Naive thymus-derived CD4-positive, alpha-beta T cell (primary cell): ENCODE measurements at regions not wholly inside any gene's neighbourhood (a gene's known extent, or its start where the extent isn't known, plus 50 kb on each side); places are given as distances from the start of the nearest gene placed in this dataset.
"Not testable (repeated sequence)": the region's sequence is repeated elsewhere in the genome, so short reads cannot be mapped to it uniquely, and the experiment has no call there.

ENCODE experiments used
- ATAC-seq: fragments of 150-1000 bp; cut with Tn5 transposase; 2 replicates; pipeline ENCODE4 v1.10.0; 2021; ENCODE audit warnings: mild to moderate bottlenecking, moderate library complexity
- CTCF ChIA-PET: fragments of 350-600 bp; sonication (Branson Sonifier 250); formaldehyde crosslinking; loops from one replicate; lab custom pipeline; 2021; ENCODE audit warnings: antibody characterized with exemption; lab: Charles Lee
- POLR2A ChIA-PET: fragments of 350-600 bp; sonication (Branson Sonifier 250); formaldehyde crosslinking; loops from one replicate; lab custom pipeline; 2021; ENCODE audit warnings: antibody characterized with exemption, inconsistent platforms; lab: Charles Lee
- DNase-seq, 9 donors: peaks; one replicate each; pipeline versions ENCODE4 v3.0.0 to v3.0.0-alpha.2; 2020 to 2022; ENCODE audit warnings: mixed read lengths in 1 of 9
- H3K27ac ChIP-seq: one replicate; pipeline ENCODE4 v1.7.0; 2013; ENCODE audit warnings: mild to moderate bottlenecking, low read depth, low read length, moderate library complexity
- H3K27me3 ChIP-seq, 2 donors: one replicate each; pipeline ENCODE4 v1.7.0; 2013; ENCODE audit warnings: low read length in 2 of 2, mild to moderate bottlenecking in 2 of 2, moderate library complexity in 2 of 2; ENCODE audit not compliant: control insufficient read depth in 2 of 2, insufficient read depth in 2 of 2
- H3K36me3 ChIP-seq, 3 experiments: 1 replicate in 2 of 3; 2 replicates in 1 of 3; pipeline ENCODE4 v1.7.0; 2013; ENCODE audit warnings: low read length in 3 of 3, mild to moderate bottlenecking in 3 of 3, moderate library complexity in 1 of 3; ENCODE audit not compliant: insufficient read depth in 3 of 3, control insufficient read depth in 2 of 3
- H3K4me1 ChIP-seq, 2 donors: one replicate each; pipeline ENCODE4 v1.7.0; 2013; ENCODE audit warnings: low read length in 2 of 2, mild to moderate bottlenecking in 2 of 2, moderate library complexity in 1 of 2; ENCODE audit not compliant: control insufficient read depth in 2 of 2, insufficient read depth in 2 of 2
- H3K4me3 ChIP-seq: 2 replicates; pipeline ENCODE4 v1.7.0; 2013; ENCODE audit warnings: mild to moderate bottlenecking, low read length
- H3K9me3 ChIP-seq, 3 experiments: 1 replicate in 2 of 3; 2 replicates in 1 of 3; pipeline ENCODE4 v1.7.0; 2013; ENCODE audit warnings: low read length in 3 of 3; ENCODE audit not compliant: control insufficient read depth in 2 of 3
- H3K27ac Mint-ChIP-seq, 9 donors: one replicate each; pipeline ENCODE4 v1.8.0; 2020 to 2022; ENCODE audit warnings: mixed read lengths in 9 of 9, mild to moderate bottlenecking in 8 of 9, moderate library complexity in 5 of 9, inconsistent platforms in 2 of 9
- H3K27me3 Mint-ChIP-seq, 5 donors: one replicate each; pipeline ENCODE4 v1.8.0; 2021 to 2022; ENCODE audit warnings: mixed read lengths in 5 of 5, mild to moderate bottlenecking in 1 of 5
- H3K36me3 Mint-ChIP-seq, 5 donors: one replicate each; pipeline ENCODE4 v1.8.0; 2020 to 2022; ENCODE audit warnings: mixed read lengths in 5 of 5, mild to moderate bottlenecking in 3 of 5, inconsistent platforms in 1 of 5
- H3K4me1 Mint-ChIP-seq, 7 donors: one replicate each; pipeline ENCODE4 v1.8.0; 2020 to 2022; ENCODE audit warnings: mixed read lengths in 7 of 7, mild to moderate bottlenecking in 3 of 7, inconsistent platforms in 1 of 7
- H3K4me3 Mint-ChIP-seq, 10 donors: one replicate each; pipeline ENCODE4 v1.8.0; 2020 to 2022; ENCODE audit warnings: mild to moderate bottlenecking in 10 of 10, mixed read lengths in 10 of 10, moderate library complexity in 6 of 10, inconsistent platforms in 2 of 10
- H3K9me3 Mint-ChIP-seq, 11 donors: one replicate each; pipeline ENCODE4 v1.8.0; 2020 to 2022; ENCODE audit warnings: mixed read lengths in 11 of 11, mild to moderate bottlenecking in 4 of 11, inconsistent platforms in 1 of 11, moderate library complexity in 1 of 11
- intact Hi-C, 2 donors: fragments of 100-400 bp; cut with micrococcal nuclease; formaldehyde crosslinking; loops; one replicate each; pipeline ENCODE4 v1.15.1; 2023

GRCh38 chr1:80542231-80542630 lies 1258.5 kb upstream of the ADGRL2 start:
- intact Hi-C loops, result no loop called here
- no peak overlapping the region for H3K27ac Mint-ChIP-seq
- peaks cover 0 to 5% (median 0%) of the 10 kb centered on the region in 11 donors for H3K9me3 Mint-ChIP-seq
- Histone ChIP-seq H3K27ac (no peak overlapping the region), H3K27me3 (no peaks in the 10 kb centered on the region), H3K9me3 (no peaks in the 10 kb centered on the region), H3K4me1 (no peaks in the 10 kb centered on the region), H3K36me3 (no peaks in the 10 kb centered on the region), H3K4me3 (no peak overlapping the region)
- ATAC-seq (no peak), DNase-seq (no peak)
- POLR2A ChIA-PET, result no interaction called here
- no peak overlapping the region for H3K4me3 Mint-ChIP-seq
- CTCF ChIA-PET, result no interaction called here
- H3K36me3 Mint-ChIP-seq, result no peaks in the 10 kb centered on the region
- H3K27me3 Mint-ChIP-seq, result no peaks in the 10 kb centered on the region
- no peaks in the 10 kb centered on the region for H3K4me1 Mint-ChIP-seq

GRCh38 chr1:80540596-80540995 lies 1260.1 kb upstream of the ADGRL2 start:
- DNase-seq (no peak), ATAC-seq (no peak)
- H3K36me3 Mint-ChIP-seq, result no peaks in the 10 kb centered on the region
- ChIA-PET CTCF (no interaction called here), POLR2A (no interaction called here)
- no peak overlapping the region for H3K27ac Mint-ChIP-seq
- H3K27me3 ChIP-seq, result no peaks in the 10 kb centered on the region
- no peaks in the 10 kb centered on the region for H3K36me3 ChIP-seq
- no peak overlapping the region for H3K4me3 ChIP-seq
- H3K4me1 Mint-ChIP-seq, result no peaks in the 10 kb centered on the region
- no peaks in the 10 kb centered on the region for H3K9me3 ChIP-seq
- H3K4me3 Mint-ChIP-seq, result no peak overlapping the region
- no peak overlapping the region for H3K27ac ChIP-seq
- no peaks in the 10 kb centered on the region for H3K4me1 ChIP-seq
- no peaks in the 10 kb centered on the region for H3K27me3 Mint-ChIP-seq
- H3K9me3 Mint-ChIP-seq, result peaks cover 0 to 8% (median 0%) of the 10 kb centered on the region in 11 donors
- intact Hi-C loops, result no loop called here

GRCh38 chr1:80540149-80540548 lies 1260.6 kb upstream of the ADGRL2 start:
- no peaks in the 10 kb centered on the region for H3K4me1 Mint-ChIP-seq
- POLR2A ChIA-PET, result no interaction called here
- intact Hi-C loops, result no loop called here

GRCh38 chr1:80539298-80539697 lies 1261.4 kb upstream of the ADGRL2 start:
- H3K4me3 ChIP-seq, CTCF ChIA-PET, DNase-seq, intact Hi-C loops, ATAC-seq, POLR2A ChIA-PET, H3K9me3 ChIP-seq, H3K36me3 Mint-ChIP-seq, H3K27me3 ChIP-seq, H3K36me3 ChIP-seq, H3K4me1 ChIP-seq, H3K27ac ChIP-seq, H3K4me3 Mint-ChIP-seq, H3K27me3 Mint-ChIP-seq, H3K4me1 Mint-ChIP-seq, H3K27ac Mint-ChIP-seq: not testable (repeated sequence)
- peaks cover 0 to 13% (median 0%) of the 10 kb centered on the region in 11 donors for H3K9me3 Mint-ChIP-seq

More at GRCh38 chr1:80540149-80540548, 1260.6 kb upstream of the ADGRL2 start:
- H3K9me3 ChIP-seq, result no peaks in the 10 kb centered on the region
- no peak overlapping the region for H3K4me3 Mint-ChIP-seq
- DNase-seq (no peak), ATAC-seq (no peak)
- H3K27me3 Mint-ChIP-seq, result no peaks in the 10 kb centered on the region
- H3K36me3 Mint-ChIP-seq, result no peaks in the 10 kb centered on the region
- CTCF ChIA-PET, result no interaction called here
- H3K27ac ChIP-seq, result no peak overlapping the region
- H3K27me3 ChIP-seq, result no peaks in the 10 kb centered on the region
- H3K27ac Mint-ChIP-seq, result no peak overlapping the region
- H3K9me3 Mint-ChIP-seq, result peaks cover 0 to 12% (median 0%) of the 10 kb centered on the region in 11 donors
- H3K4me3 ChIP-seq, result no peak overlapping the region
- H3K36me3 ChIP-seq, result no peaks in the 10 kb centered on the region
- H3K4me1 ChIP-seq, result no peaks in the 10 kb centered on the region

- POLR2A ChIA-PET, result no interaction called here
These were observed 1264.3 kb upstream of the ADGRL2 start for GRCh38 chr1:80536461-80536860.

GRCh38 chr1:80535466-80535865 lies 1265.3 kb upstream of the ADGRL2 start:
- POLR2A ChIA-PET, result no interaction called here
- Histone ChIP-seq H3K27me3 (no peaks in the 10 kb centered on the region), H3K27ac (no peak overlapping the region), H3K4me3 (no peak overlapping the region), H3K4me1 (no peaks in the 10 kb centered on the region), H3K9me3 (no peaks in the 10 kb centered on the region), H3K36me3 (no peaks in the 10 kb centered on the region)
- H3K4me1 Mint-ChIP-seq, result peaks cover 0 to 5% (median 4%) of the 10 kb centered on the region in 7 donors
- CTCF ChIA-PET, result no interaction called here
- intact Hi-C loops, result no loop called here
- DNase-seq (no peak), ATAC-seq (no peak)
- no peaks in the 10 kb centered on the region for H3K27me3 Mint-ChIP-seq
- H3K27ac Mint-ChIP-seq, result no peak overlapping the region
- H3K4me3 Mint-ChIP-seq, result no peak overlapping the region
- no peaks in the 10 kb centered on the region for H3K36me3 Mint-ChIP-seq
- H3K9me3 Mint-ChIP-seq, result peaks cover 0 to 8% (median 0%) of the 10 kb centered on the region in 11 donors

More at GRCh38 chr1:80536461-80536860, 1264.3 kb upstream of the ADGRL2 start:
- no peaks in the 10 kb centered on the region for H3K36me3 ChIP-seq
- H3K4me1 ChIP-seq, result no peaks in the 10 kb centered on the region
- CTCF ChIA-PET, result no interaction called here
- Mint-ChIP-seq H3K4me3 (no peak overlapping the region), H3K27me3 (no peaks in the 10 kb centered on the region), H3K27ac (no peak overlapping the region), H3K4me1 (peaks cover 0 to under 1% (median 0%) of the 10 kb centered on the region in 7 donors), H3K36me3 (no peaks in the 10 kb centered on the region), H3K9me3 (peaks cover 0 to 12% (median 0%) of the 10 kb centered on the region in 11 donors)
- ATAC-seq, result no peak
- H3K4me3 ChIP-seq, result no peak overlapping the region
- H3K27me3 ChIP-seq, result no peaks in the 10 kb centered on the region
- H3K27ac ChIP-seq, result no peak overlapping the region
- DNase-seq, result no peak
- intact Hi-C loops, result no loop called here
- H3K9me3 ChIP-seq, result no peaks in the 10 kb centered on the region

- Mint-ChIP-seq H3K27ac (no peak overlapping the region), H3K9me3 (peaks cover 0 to 8% (median 0%) of the 10 kb centered on the region in 11 donors), H3K4me3 (no peak overlapping the region), H3K27me3 (no peaks in the 10 kb centered on the region), H3K36me3 (no peaks in the 10 kb centered on the region), H3K4me1 (peaks cover 0 to 5% (median 4%) of the 10 kb centered on the region in 7 donors)
- CTCF ChIA-PET, result no interaction called here
- no peak overlapping the region for H3K4me3 ChIP-seq
- POLR2A ChIA-PET, result no interaction called here
- H3K36me3 ChIP-seq, result no peaks in the 10 kb centered on the region
- intact Hi-C loops, result no loop called here
- no peaks in the 10 kb centered on the region for H3K9me3 ChIP-seq
- no peak overlapping the region for H3K27ac ChIP-seq
- no peaks in the 10 kb centered on the region for H3K4me1 ChIP-seq
- DNase-seq (no peak), ATAC-seq (no peak)
- no peaks in the 10 kb centered on the region for H3K27me3 ChIP-seq
These were observed 1266.0 kb upstream of the ADGRL2 start for GRCh38 chr1:80534606-80535360.
